ENCODE measurements at regions not wholly inside any gene's neighbourhood (a gene's known extent, or its start where the extent isn't known, plus 50 kb on each side); places are given as distances from the start of the nearest gene placed in this dataset.

- no peak for TF ChIP-seq EZH2 (IDR thresholded peaks at IDR 0.05; ENCODE audit: insufficient read depth, poor library complexity, severe bottlenecking)
- TF ChIP-seq EZH2phosphoT487 (IDR thresholded peaks at IDR 0.05; ENCODE audit: insufficient read depth, low read depth), result no peak
Observed at GRCh38 chr10:10363217-10363616, 654.5 kb upstream of the CELF2 start.
